K562 (cell line): ENCODE measurements at regions not wholly inside any gene's neighbourhood (a gene's known extent, or its start where the extent isn't known, plus 50 kb on each side); places are given as distances from the start of the nearest gene placed in this dataset.
A peak's percentile ranks its signal among the peaks of the same experiment; 100 is the strongest.

Source experiments
- CHD7 ChIP-seq: fragments of 200-600 bp; sonication (generic); IDR thresholded peaks from one replicate; pipeline ENCODE4 v1.6.1; 2012; ENCODE audit warnings: mild to moderate bottlenecking, low read depth, low read length, inconsistent platforms
- HOMEZ ChIP-seq: fragments of 250-450 bp; sonication (Bioruptor Pico); IDR thresholded peaks from 2 replicates; pipeline ENCODE4 v1.4.0; 2020; ENCODE audit warnings: mild to moderate bottlenecking, moderate library complexity
- RBM14 ChIP-seq: fragments of 200-400 bp; formaldehyde crosslinking; IDR thresholded peaks from 2 replicates; pipeline ENCODE4 v1.6.1; 2018; ENCODE audit warnings: low read depth, mild to moderate bottlenecking, low read length, moderate library complexity, borderline replicate concordance; ENCODE audit not compliant: insufficient read depth
- TAL1 ChIP-seq: fragments of 450-650 bp; IDR thresholded peaks from 2 replicates; pipeline ENCODE4 v1.6.1; 2016; ENCODE audit warnings: mild to moderate bottlenecking
- ZBTB11 ChIP-seq, 3 experiments: fragments of 200-800 bp in 1 of 3; fragments of 250-450 bp in 1 of 3; fragments of 450-650 bp in 1 of 3; sonication (Bioruptor Pico) in 1 of 3; sonication (Bioruptor generic) in 1 of 3; formaldehyde crosslinking in 1 of 3; IDR thresholded peaks; 2 replicates each; pipeline versions ENCODE4 v1.6.1 to v1.8.0; 2016 to 2022; ENCODE audit warnings: mild to moderate bottlenecking in 2 of 3, missing genetic modification characterization in 2 of 3, missing compliant biosample characterization in 1 of 3, moderate library complexity in 1 of 3
- ZNF3 ChIP-seq: fragments of 250-450 bp; sonication (Bioruptor Pico); IDR thresholded peaks from 2 replicates; pipeline ENCODE4 v1.5.0; 2021; ENCODE audit warnings: mild to moderate bottlenecking, moderate library complexity
- TF ChIP-seq, protein P1 (sequence below): IDR thresholded peaks from 2 replicates; pipeline ENCODE4 v1.6.1; 2016; ENCODE audit warnings: missing genetic modification characterization, missing compliant biosample characterization

GRCh38 chr6:27146706-27147505 is 100.6 kb upstream of the PRSS16 start (continued):
- TF ChIP-seq CHD7 (peak; percentile 81), ZNF3 (CRISPR knock-in tag) (no peak), TAL1 (no peak), HOMEZ (CRISPR knock-in tag) (no peak), ZBTB11 (CRISPR knock-in tag; IDR thresholded peaks at IDR 0.05) (peak in 1 of 3 experiments; percentile 39; a peak in 1 of 6 replicates), RBM14 (peak; percentile 100; the same call in 1 of the 2 replicates)
- TF ChIP-seq, protein P1, sequence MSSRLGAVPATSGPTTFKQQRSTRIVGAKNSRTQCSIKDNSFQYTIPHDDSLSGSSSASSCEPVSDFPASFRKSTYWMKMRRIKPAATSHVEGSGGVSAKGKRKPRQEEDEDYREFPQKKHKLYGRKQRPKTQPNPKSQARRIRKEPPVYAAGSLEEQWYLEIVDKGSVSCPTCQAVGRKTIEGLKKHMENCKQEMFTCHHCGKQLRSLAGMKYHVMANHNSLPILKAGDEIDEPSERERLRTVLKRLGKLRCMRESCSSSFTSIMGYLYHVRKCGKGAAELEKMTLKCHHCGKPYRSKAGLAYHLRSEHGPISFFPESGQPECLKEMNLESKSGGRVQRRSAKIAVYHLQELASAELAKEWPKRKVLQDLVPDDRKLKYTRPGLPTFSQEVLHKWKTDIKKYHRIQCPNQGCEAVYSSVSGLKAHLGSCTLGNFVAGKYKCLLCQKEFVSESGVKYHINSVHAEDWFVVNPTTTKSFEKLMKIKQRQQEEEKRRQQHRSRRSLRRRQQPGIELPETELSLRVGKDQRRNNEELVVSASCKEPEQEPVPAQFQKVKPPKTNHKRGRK (tag) = no peak
